ENCODE measurements at regions not wholly inside any gene's neighbourhood (a gene's known extent, or its start where the extent isn't known, plus 50 kb on each side); places are given as distances from the start of the nearest gene placed in this dataset.
"Not testable (repeated sequence)": the region's sequence is repeated elsewhere in the genome, so short reads cannot be mapped to it uniquely, and the experiment has no call there.

DNA sequence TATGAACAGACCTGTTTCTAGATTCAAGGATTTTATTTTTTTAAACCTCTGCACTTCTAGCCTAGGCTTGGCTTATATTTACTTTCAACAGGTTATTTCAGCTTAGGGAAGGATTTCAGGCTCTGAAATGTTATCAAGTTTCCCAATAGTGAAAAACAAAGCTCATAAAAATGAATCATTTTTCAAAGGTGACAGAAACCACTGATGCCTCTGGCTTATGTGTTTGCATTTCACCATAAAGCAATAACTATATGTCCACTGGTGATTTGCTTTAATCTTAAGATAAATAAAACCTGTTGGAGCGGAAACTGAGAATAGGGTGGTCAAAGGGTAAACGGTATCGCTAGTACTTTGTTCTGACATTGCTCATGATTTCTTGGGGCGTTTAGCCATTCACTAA lies 141.2 kb upstream of the LRIG1 start:
- peaks cover 2% of the 10 kb centered on the region for H3K9me3 Mint-ChIP-seq
- H3K27ac Mint-ChIP-seq: no peak overlapping the region
- no peak for DNase-seq (ENCODE audit: low spot score in 2 of 2)
- H3K4me1 Mint-ChIP-seq: no peaks in the 10 kb centered on the region
- H3K4me3 Mint-ChIP-seq: no peak overlapping the region
- no peaks in the 10 kb centered on the region for H3K36me3 Mint-ChIP-seq
- no peak for ATAC-seq

DNA sequence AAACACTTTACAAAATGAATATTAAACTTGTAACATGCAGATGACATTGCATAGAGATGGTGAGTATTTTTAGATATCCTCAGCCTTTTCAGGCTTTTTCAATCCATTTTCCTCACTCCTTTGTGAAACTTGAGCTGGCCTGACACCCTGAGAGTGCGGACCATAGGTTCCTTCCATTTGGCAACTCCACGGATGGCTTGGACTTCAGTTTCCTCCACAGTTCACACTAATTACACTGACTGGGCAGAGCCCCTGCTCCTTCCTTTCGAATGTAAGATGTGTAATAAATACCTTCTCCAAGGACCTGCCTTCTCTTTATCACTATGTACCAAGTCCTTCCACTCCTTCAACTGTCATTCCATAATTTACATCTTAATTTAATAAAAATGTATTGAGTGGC lies 141.7 kb upstream of the LRIG1 start:
- no peaks in the 10 kb centered on the region for H3K36me3 Mint-ChIP-seq
- H3K4me1 Mint-ChIP-seq: no peaks in the 10 kb centered on the region
- H3K9me3 Mint-ChIP-seq: peaks cover 2% of the 10 kb centered on the region
- no peak overlapping the region for H3K27ac Mint-ChIP-seq
- H3K4me3 Mint-ChIP-seq: no peak overlapping the region
- ATAC-seq (no peak), DNase-seq (ENCODE audit: low spot score in 2 of 2) (no peak)

DNA sequence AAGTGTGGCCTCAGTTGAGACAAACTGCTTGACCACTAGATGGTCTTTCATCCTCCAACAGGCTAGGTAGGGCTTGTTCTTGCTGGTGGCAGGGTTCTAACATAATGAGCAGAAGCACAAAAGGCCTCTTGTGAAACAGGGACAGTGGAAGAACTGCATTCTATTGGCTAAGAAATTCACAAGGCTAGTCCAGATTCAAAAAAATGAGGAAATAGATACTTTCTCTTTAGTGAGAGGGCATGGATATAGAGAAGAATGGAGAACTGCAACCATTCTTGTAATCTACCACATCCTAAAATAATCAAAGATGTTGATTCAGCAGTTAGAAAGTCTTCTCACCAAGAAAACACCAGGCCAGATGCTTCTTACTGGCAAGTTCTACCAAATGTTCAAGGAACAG lies 143.7 kb upstream of the LRIG1 start:
- Mint-ChIP-seq H3K4me3 (no peak overlapping the region), H3K4me1 (no peaks in the 10 kb centered on the region), H3K27ac (no peak overlapping the region), H3K36me3 (no peaks in the 10 kb centered on the region), H3K9me3 (peaks cover 2% of the 10 kb centered on the region)
- DNase-seq (ENCODE audit: low spot score in 2 of 2) (no peak), ATAC-seq (no peak)

DNA sequence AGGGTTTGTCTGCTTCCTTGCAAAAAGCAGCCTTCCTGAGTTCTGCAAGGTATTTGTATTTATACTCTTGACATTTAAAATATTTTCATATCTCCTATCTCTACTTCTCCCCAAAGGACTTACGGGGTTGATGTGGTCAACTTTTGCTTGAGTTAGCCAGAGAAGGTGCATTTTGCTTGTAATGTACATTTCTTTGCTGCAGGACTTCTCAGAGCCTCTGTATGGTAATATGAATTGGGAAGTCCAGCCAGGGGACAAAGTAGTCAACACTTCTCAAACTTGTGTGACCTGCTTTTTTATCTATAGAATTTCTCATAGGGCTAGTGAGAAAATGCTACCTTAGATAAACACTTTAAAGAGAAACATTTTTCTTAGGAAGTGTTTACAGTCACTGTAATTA lies 148.2 kb upstream of the LRIG1 start:
- Mint-ChIP-seq H3K36me3 (no peaks in the 10 kb centered on the region), H3K27ac (no peak overlapping the region), H3K9me3 (peaks cover 2% of the 10 kb centered on the region), H3K4me1 (no peaks in the 10 kb centered on the region), H3K4me3 (no peak overlapping the region)
- DNase-seq (ENCODE audit: low spot score in 2 of 2): no peak
- no peak for ATAC-seq

DNA sequence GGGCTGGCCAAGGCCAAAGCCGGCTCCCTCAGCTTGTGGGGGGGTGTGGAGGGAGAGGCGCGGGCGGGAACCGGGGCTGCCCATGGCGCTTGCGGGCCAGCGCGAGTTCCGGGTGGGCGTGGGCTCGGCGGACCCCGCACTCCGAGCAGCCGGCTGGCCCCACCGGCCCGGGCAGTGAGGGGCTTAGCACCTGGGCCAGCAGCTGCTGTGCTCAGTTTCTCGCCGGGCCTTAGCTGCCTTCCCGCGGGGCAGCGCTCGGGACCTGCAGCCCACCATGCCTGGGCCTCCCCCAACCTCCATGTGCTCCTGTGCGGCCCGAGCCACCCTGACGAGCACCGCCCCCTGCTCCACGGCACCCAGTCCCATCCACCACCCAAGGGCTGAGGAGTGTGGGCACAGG lies 150.7 kb upstream of the LRIG1 start:
- not testable (repeated sequence) for DNase-seq (ENCODE audit: low spot score in 2 of 2); H3K4me1 Mint-ChIP-seq; ATAC-seq; H3K27ac Mint-ChIP-seq; H3K9me3 Mint-ChIP-seq; H3K4me3 Mint-ChIP-seq; H3K36me3 Mint-ChIP-seq

DNA sequence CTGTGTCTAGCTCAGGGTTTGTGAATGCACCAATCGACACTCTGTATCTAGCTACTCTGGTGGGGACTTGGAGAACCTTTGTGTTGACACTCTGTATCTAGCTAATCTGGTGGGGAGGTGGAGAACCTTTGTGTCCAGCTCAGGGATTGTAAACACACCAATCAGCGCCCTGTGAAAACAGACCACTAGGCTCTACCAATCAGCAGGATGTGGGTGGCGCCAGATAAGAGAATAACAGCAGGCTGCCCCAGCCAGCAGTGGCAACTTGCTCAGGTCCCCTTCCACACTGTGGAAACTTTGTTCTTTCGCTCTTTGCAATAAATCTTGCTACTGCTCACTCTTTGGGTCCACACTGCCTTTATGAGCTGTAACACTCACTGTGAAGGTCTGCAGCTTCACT lies 151.3 kb upstream of the LRIG1 start:
- not testable (repeated sequence) for ATAC-seq; H3K4me3 Mint-ChIP-seq; H3K36me3 Mint-ChIP-seq; DNase-seq (ENCODE audit: low spot score in 2 of 2); H3K4me1 Mint-ChIP-seq; H3K27ac Mint-ChIP-seq; H3K9me3 Mint-ChIP-seq

DNA sequence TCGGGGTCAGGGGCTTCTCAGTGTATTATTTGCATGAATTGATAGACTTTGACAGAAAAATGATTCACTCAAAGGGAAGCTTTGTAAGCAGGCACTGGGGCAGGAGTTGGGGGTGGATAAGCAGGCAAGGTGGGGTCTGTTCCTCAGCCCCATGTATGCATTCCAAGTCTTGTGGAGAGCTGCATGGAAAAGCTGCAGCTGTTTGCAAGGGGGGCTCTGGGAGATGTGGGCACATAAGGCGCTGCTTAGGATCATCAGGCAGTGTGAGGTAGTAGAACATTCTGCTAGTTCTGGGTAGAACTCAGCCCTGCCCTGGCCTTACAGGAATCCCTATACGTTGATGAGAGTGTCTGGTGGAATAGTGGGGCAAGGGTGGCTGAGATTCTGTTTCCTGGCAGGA lies 154.2 kb upstream of the LRIG1 start:
- H3K4me1 Mint-ChIP-seq: no peaks in the 10 kb centered on the region
- H3K9me3 Mint-ChIP-seq: no peaks in the 10 kb centered on the region
- DNase-seq (ENCODE audit: low spot score in 2 of 2): no peak
- H3K27ac Mint-ChIP-seq: no peak overlapping the region
- H3K4me3 Mint-ChIP-seq: no peak overlapping the region
- no peaks in the 10 kb centered on the region for H3K36me3 Mint-ChIP-seq
- no peak for ATAC-seq

DNA sequence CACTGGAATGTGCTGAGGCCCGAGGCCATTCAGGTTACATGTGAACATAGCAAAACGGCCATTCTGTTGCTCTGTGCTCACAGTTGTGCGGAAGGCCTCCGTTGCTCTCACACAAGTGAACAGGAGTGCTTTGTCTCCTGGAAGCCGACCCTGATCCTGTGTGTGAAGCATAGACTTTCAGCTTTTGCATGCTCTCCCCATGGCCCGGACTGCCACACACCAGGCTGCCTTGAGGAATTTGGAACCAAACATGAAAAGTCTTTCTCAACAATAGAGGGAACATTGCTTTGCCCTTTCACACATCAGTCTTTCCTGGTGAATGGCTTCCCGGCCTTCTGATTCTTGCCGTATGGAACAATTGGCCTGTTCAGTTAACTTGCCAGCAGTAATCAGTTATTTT lies 154.8 kb upstream of the LRIG1 start:
- no peak overlapping the region for H3K4me3 Mint-ChIP-seq
- no peak for ATAC-seq
- DNase-seq (ENCODE audit: low spot score in 2 of 2): no peak
- no peaks in the 10 kb centered on the region for H3K36me3 Mint-ChIP-seq
- H3K9me3 Mint-ChIP-seq: no peaks in the 10 kb centered on the region
- no peak overlapping the region for H3K27ac Mint-ChIP-seq
- no peaks in the 10 kb centered on the region for H3K4me1 Mint-ChIP-seq

DNA sequence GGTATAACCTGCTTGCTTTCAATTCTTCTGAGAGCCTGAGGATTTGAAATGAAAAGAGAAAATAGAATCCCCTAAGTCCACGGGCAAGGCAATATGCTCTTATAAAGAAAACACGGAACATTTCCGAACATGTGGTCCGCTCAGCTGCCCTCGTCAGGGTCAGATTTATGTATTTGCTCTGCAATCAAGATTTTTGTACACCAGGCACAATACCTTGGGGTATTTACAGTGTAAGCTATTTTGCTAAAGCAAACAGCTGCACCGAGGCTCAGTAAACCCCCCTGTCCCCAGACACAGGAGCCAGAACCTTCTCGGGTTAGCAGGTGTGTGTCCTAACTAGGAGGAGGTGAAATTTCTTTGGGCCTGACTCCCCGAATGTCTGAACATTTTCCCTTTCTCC lies 155.8 kb upstream of the LRIG1 start:
- H3K9me3 Mint-ChIP-seq: no peaks in the 10 kb centered on the region

DNA sequence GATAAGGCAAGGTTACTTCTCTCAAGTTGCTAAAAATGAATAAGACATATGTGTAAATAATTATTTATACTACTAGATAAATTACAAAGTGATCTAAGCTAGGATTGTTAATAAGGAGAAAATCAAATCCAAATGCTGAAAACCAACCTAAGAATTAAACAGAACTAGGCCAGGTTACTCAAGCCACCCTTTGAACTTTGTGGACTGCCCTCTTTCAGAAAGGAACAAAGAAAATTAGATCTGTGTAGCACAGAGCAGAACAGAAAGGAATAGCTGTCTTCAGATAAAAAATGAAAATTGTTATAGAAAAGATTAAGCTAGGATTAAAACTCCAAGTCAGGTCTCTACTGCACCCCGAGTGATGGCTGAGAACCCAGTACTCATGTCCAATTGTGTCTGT lies 158.2 kb upstream of the LRIG1 start:
- no peaks in the 10 kb centered on the region for H3K36me3 Mint-ChIP-seq
- no peaks in the 10 kb centered on the region for H3K4me1 Mint-ChIP-seq
- no peak for DNase-seq (ENCODE audit: low spot score in 2 of 2)
- no peaks in the 10 kb centered on the region for H3K9me3 Mint-ChIP-seq
- no peak overlapping the region for H3K27ac Mint-ChIP-seq
- no peak for ATAC-seq
- no peak overlapping the region for H3K4me3 Mint-ChIP-seq

More for the DNA sequence above, 155.8 kb upstream of the LRIG1 start:
- no peaks in the 10 kb centered on the region for H3K4me1 Mint-ChIP-seq
- no peaks in the 10 kb centered on the region for H3K36me3 Mint-ChIP-seq
- ATAC-seq (no peak), DNase-seq (ENCODE audit: low spot score in 2 of 2) (no peak)
- no peak overlapping the region for H3K4me3 Mint-ChIP-seq
- H3K27ac Mint-ChIP-seq: no peak overlapping the region

DNA sequence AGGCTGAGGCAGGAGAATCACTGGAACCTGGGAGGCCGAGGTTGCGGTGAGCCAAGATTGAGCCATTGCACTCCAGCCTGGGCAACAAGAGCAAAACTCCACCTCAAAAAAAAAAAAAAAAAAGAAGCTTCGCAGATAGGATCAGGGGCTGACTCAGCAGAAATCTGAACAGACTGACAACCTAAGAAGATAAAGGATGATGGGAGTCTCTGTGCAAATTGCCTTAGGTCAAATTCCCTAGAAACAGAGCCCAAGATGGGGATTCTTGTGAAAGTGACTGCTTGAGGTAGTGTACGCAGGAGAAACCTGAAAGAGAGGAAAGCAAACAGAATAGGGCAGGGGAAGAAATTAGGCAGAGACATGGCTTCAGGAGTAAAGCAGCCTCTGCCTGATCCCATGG lies 160.8 kb upstream of the LRIG1 start:
- DNase-seq (ENCODE audit: low spot score in 2 of 2) (no peak), ATAC-seq (no peak)
- Mint-ChIP-seq H3K4me1 (no peaks in the 10 kb centered on the region), H3K9me3 (no peaks in the 10 kb centered on the region), H3K4me3 (no peak overlapping the region), H3K36me3 (no peaks in the 10 kb centered on the region), H3K27ac (no peak overlapping the region)

DNA sequence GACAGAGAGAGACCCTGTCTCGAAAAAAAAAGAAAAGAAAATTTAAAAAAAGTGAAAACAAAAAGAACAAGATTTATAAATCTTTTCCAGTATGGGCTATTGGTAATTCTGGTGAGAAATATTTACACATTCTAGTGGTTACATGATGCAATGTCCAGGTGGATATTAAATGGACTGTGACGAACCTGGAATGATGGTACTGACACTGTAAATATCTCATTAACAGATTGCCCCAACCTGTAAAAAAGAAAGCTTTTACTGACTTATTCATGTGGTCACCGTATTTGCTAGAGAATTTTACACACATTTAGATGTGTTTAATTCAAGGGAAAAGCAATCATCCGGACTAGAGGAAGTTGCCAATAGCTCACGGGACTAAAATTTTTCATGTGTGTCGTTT lies 162.1 kb upstream of the LRIG1 start:
- Mint-ChIP-seq H3K4me3 (no peak overlapping the region), H3K36me3 (no peaks in the 10 kb centered on the region), H3K9me3 (no peaks in the 10 kb centered on the region), H3K27ac (no peak overlapping the region), H3K4me1 (no peaks in the 10 kb centered on the region)
- no peak for ATAC-seq
- DNase-seq (ENCODE audit: low spot score in 2 of 2): no peak

DNA sequence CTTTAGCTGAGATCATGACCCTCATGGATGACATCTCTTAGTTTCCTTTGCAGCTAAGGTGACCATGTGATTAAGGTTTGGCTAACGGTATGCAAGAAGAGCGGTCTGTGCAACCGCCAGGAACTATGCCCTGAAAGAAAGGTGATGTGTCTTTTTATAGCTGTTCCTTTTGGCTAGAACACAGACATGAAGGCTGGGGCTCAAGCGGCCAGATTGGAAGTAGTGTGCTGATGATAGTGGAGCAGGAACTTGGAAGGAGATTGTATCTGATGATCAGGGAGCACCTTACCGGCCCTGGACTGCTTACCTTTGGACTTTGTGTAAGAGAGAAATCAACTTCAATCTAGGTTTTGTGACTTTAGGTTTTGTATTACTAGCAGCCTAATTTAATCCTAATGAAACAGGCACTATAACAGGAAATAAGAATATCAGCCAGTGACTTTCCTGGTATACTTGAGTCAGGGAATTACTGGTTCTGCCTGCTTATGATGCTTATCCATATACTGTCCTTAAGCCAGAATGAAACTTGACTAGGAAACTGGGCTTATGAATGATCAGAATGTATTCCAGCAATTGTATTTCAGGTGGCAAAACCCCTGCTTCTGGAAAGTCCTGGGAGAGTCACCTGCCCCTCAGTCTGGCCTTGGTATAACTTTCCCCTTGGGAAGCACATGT lies 164.3 kb upstream of the LRIG1 start:
- DNase-seq (ENCODE audit: low spot score in 2 of 2): no peak
- Mint-ChIP-seq H3K4me3 (no peak overlapping the region), H3K27ac (no peak overlapping the region), H3K4me1 (no peaks in the 10 kb centered on the region), H3K36me3 (no peaks in the 10 kb centered on the region), H3K9me3 (no peaks in the 10 kb centered on the region)
- ATAC-seq: no peak

DNA sequence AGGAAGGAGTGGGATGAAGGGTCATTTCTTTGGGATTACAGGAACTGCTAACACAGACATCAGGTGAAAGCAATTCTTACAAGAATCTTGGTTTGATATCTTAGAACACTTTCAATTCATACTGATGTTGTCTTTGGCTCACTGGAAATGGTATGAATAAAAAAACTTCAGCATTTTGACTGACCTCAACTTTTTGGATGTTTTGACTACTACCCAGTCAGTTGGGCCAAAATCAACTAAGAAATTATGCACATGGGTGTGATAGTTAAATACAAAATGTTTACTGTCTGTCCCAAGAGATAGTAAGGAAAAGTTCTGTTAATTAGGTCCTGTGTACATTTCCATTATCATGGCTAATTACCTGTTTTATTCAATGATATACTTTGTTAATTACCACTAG lies 165.5 kb upstream of the LRIG1 start:
- Mint-ChIP-seq H3K9me3 (no peaks in the 10 kb centered on the region), H3K4me1 (no peaks in the 10 kb centered on the region), H3K27ac (no peak overlapping the region), H3K36me3 (no peaks in the 10 kb centered on the region), H3K4me3 (no peak overlapping the region)
- no peak for DNase-seq (ENCODE audit: low spot score in 2 of 2)
- no peak for ATAC-seq

DNA sequence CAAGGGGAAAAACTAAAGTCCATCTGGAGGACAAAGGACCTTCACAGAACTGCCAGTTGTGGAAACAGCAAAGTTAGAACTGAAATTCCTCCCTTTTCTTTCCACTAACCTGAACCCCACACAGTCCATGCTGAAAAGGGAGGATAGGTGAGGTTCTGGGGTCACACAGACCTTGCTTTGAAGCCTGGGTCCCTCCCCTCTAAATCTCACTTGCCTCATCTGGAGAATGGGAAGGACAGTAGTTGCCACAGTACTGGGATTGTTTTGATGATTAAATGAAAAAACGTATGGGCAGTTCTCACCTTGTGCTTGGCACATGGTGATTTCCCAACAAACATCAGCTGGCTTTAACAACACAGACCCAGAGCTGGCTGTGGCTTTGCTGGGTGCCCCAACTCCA lies 166.4 kb upstream of the LRIG1 start:
- Mint-ChIP-seq H3K36me3 (no peaks in the 10 kb centered on the region), H3K27ac (no peak overlapping the region), H3K4me3 (no peak overlapping the region), H3K9me3 (no peaks in the 10 kb centered on the region), H3K4me1 (no peaks in the 10 kb centered on the region)
- no peak for ATAC-seq
- no peak for DNase-seq (ENCODE audit: low spot score in 2 of 2)

DNA sequence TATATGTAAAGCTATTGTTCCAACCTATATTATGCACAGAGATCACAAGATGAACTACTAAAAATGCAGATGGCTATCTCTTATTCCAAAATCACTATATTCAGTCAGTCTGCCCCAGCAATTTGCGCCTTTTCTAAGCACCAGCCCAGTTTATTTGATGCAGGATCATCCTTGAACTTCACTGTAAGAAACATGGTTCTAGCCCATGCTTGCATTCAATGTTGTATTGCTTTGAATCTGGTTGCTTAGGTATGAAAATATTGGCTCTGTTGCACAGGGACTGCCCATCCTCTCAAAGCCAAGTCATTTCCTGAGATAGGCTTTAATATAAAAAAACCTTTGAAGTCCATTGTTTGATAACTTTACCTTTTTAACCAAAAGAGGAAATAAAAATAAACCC lies 170.5 kb upstream of the LRIG1 start:
- Mint-ChIP-seq H3K4me3 (no peak overlapping the region), H3K9me3 (no peaks in the 10 kb centered on the region), H3K36me3 (no peaks in the 10 kb centered on the region), H3K27ac (no peak overlapping the region), H3K4me1 (no peaks in the 10 kb centered on the region)
- no peak for DNase-seq (ENCODE audit: low spot score in 2 of 2)
- ATAC-seq: no peak

DNA sequence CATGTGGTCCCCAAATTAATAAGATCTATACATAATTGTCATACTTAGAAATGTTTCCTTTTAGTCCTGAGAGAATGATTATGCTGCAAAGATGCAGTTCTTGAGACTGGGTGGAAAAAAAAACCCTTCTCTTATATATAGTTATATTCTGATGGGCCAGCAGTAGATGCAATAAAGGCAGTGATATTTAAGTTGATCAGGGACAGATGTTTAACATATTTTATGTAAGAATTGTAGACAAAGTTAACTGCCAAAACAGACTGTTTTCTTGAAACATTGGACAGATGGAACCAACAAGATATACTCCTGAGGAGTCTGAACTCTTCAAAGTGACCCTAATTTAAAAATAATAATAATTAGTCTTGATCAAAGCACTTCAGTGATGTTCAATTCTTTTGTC lies 172.0 kb upstream of the LRIG1 start:
- Mint-ChIP-seq H3K27ac (no peak overlapping the region), H3K36me3 (no peaks in the 10 kb centered on the region), H3K9me3 (no peaks in the 10 kb centered on the region), H3K4me3 (no peak overlapping the region), H3K4me1 (no peaks in the 10 kb centered on the region)
- ATAC-seq (no peak), DNase-seq (ENCODE audit: low spot score in 2 of 2) (no peak)
